Mucosa of rectum (tissue), 2 donors: ENCODE measurements at regions not wholly inside any gene's neighbourhood (a gene's known extent, or its start where the extent isn't known, plus 50 kb on each side); places are given as distances from the start of the nearest gene placed in this dataset.

ENCODE experiments used
- H3K27ac ChIP-seq, 2 donors: one replicate each; pipeline ENCODE4 v1.7.0; 2013; ENCODE audit warnings: inconsistent platforms in 2 of 2, low read depth in 2 of 2, low read length in 2 of 2
- H3K27me3 ChIP-seq, 2 donors: one replicate each; pipeline ENCODE4 v1.7.0; 2013; ENCODE audit warnings: low read length in 2 of 2; ENCODE audit not compliant: control insufficient read depth in 2 of 2, insufficient read depth in 2 of 2
- H3K36me3 ChIP-seq, 2 donors: one replicate each; pipeline ENCODE4 v1.7.0; 2013; ENCODE audit warnings: low read length in 2 of 2; ENCODE audit not compliant: control insufficient read depth in 2 of 2, insufficient read depth in 2 of 2
- H3K4me1 ChIP-seq, 2 donors: one replicate each; pipeline ENCODE4 v1.7.0; 2013; ENCODE audit warnings: low read length in 2 of 2, mild to moderate bottlenecking in 1 of 2; ENCODE audit not compliant: control insufficient read depth in 2 of 2, insufficient read depth in 2 of 2
- H3K4me3 ChIP-seq, 2 donors: one replicate each; pipeline ENCODE4 v1.7.0; 2013; ENCODE audit warnings: low read length in 2 of 2
- H3K9ac ChIP-seq, 2 donors: one replicate each; pipeline ENCODE4 v1.7.0; 2013; ENCODE audit warnings: low read length in 2 of 2, low read depth in 1 of 2, mild to moderate bottlenecking in 1 of 2
- H3K9me3 ChIP-seq, 2 donors: one replicate each; pipeline ENCODE4 v1.7.0; 2013; ENCODE audit warnings: low read length in 2 of 2; ENCODE audit not compliant: control insufficient read depth in 2 of 2
- donor health status: healthy.
- donor health status: Normal muscosa, but diverticular disease.

- Histone ChIP-seq H3K9me3 (no peaks in the 10 kb centered on the region), H3K9ac (no peak overlapping the region), H3K27me3 (peaks cover 2 to 3% of the 10 kb centered on the region in 2 donors), H3K4me3 (no peak overlapping the region), H3K36me3 (no peaks in the 10 kb centered on the region), H3K4me1 (no peaks in the 10 kb centered on the region), H3K27ac (no peak overlapping the region)
Measured at GRCh38 chr2:239546541-239546940, 145.7 kb upstream of the HDAC4 start.

- H3K27ac ChIP-seq: no peak overlapping the region
- H3K4me3 ChIP-seq: no peak overlapping the region
- H3K36me3 ChIP-seq: no peaks in the 10 kb centered on the region
- peaks cover 2 to 3% of the 10 kb centered on the region in 2 donors for H3K27me3 ChIP-seq
- H3K4me1 ChIP-seq: no peaks in the 10 kb centered on the region
- H3K9me3 ChIP-seq: no peaks in the 10 kb centered on the region
- no peak overlapping the region for H3K9ac ChIP-seq
Measured at GRCh38 chr2:239545741-239546392, 145.0 kb upstream of the HDAC4 start.

GRCh38 chr2:239544918-239545465 is 144.2 kb upstream of the HDAC4 start:
- Histone ChIP-seq H3K27me3 (peaks cover 2 to 9% of the 10 kb centered on the region in 2 donors), H3K27ac (no peak overlapping the region), H3K4me3 (no peak overlapping the region), H3K36me3 (no peaks in the 10 kb centered on the region), H3K9me3 (no peaks in the 10 kb centered on the region), H3K4me1 (no peaks in the 10 kb centered on the region), H3K9ac (no peak overlapping the region)

GRCh38 chr2:239544143-239544917 is 143.5 kb upstream of the HDAC4 start:
- H3K27ac ChIP-seq: no peak overlapping the region
- H3K9me3 ChIP-seq: no peaks in the 10 kb centered on the region
- H3K4me1 ChIP-seq: no peaks in the 10 kb centered on the region
- H3K27me3 ChIP-seq: peaks cover 0 to 9% of the 10 kb centered on the region in 2 donors
- H3K36me3 ChIP-seq: no peaks in the 10 kb centered on the region
- no peak overlapping the region for H3K4me3 ChIP-seq
- H3K9ac ChIP-seq: no peak overlapping the region

GRCh38 chr2:239543702-239544101 is 142.9 kb upstream of the HDAC4 start:
- Histone ChIP-seq H3K4me1 (no peaks in the 10 kb centered on the region), H3K36me3 (no peaks in the 10 kb centered on the region), H3K4me3 (no peak overlapping the region), H3K27me3 (peaks cover 0 to 9% of the 10 kb centered on the region in 2 donors), H3K27ac (no peak overlapping the region), H3K9me3 (no peaks in the 10 kb centered on the region), H3K9ac (no peak overlapping the region)

- no peaks in the 10 kb centered on the region for H3K9me3 ChIP-seq
- peaks cover 0 to 9% of the 10 kb centered on the region in 2 donors for H3K27me3 ChIP-seq
- no peaks in the 10 kb centered on the region for H3K4me1 ChIP-seq
- H3K4me3 ChIP-seq: no peak overlapping the region
- H3K27ac ChIP-seq: no peak overlapping the region
- no peak overlapping the region for H3K9ac ChIP-seq
- H3K36me3 ChIP-seq: no peaks in the 10 kb centered on the region
Measured at GRCh38 chr2:239540174-239540573, 139.4 kb upstream of the HDAC4 start.

- no peaks in the 10 kb centered on the region for H3K9me3 ChIP-seq
Measured at GRCh38 chr2:239539776-239540100, 138.9 kb upstream of the HDAC4 start.

GRCh38 chr2:239539083-239539775 is 138.4 kb upstream of the HDAC4 start:
- Histone ChIP-seq H3K4me1 (no peaks in the 10 kb centered on the region), H3K9ac (no peak overlapping the region), H3K4me3 (no peak overlapping the region), H3K9me3 (no peaks in the 10 kb centered on the region), H3K27ac (no peak overlapping the region), H3K27me3 (peaks cover 0 to 7% of the 10 kb centered on the region in 2 donors), H3K36me3 (no peaks in the 10 kb centered on the region)

More at GRCh38 chr2:239539776-239540100, 138.9 kb upstream of the HDAC4 start:
- Histone ChIP-seq H3K4me1 (no peaks in the 10 kb centered on the region), H3K4me3 (no peak overlapping the region), H3K27me3 (peaks cover 0 to 9% of the 10 kb centered on the region in 2 donors), H3K36me3 (no peaks in the 10 kb centered on the region), H3K27ac (no peak overlapping the region), H3K9ac (no peak overlapping the region)

GRCh38 chr2:239538357-239539052 is 137.7 kb upstream of the HDAC4 start:
- Histone ChIP-seq H3K27me3 (peaks cover 0 to 6% of the 10 kb centered on the region in 2 donors), H3K9ac (no peak overlapping the region), H3K27ac (no peak overlapping the region), H3K36me3 (no peaks in the 10 kb centered on the region), H3K4me3 (no peak overlapping the region), H3K4me1 (no peaks in the 10 kb centered on the region), H3K9me3 (no peaks in the 10 kb centered on the region)
